ENCODE measurements at regions not wholly inside any gene's neighbourhood (a gene's known extent, or its start where the extent isn't known, plus 50 kb on each side); places are given as distances from the start of the nearest gene placed in this dataset.

- H3K18ac ChIP-seq (ENCODE audit: low read depth, low read length): no peak overlapping the region
- H2AK5ac ChIP-seq (ENCODE audit: low read depth, low read length): no peak overlapping the region
- ATAC-seq (ENCODE audit: low read depth) (no peak), DNase-seq (no peak)
- in situ Hi-C loops (cut with MboI; ENCODE audit: low sequenced_read_pairs): no loop called here
- no peaks in the 10 kb centered on the region for H4K20me1 ChIP-seq (ENCODE audit: insufficient read depth, low read length)
- no peak overlapping the region for H4K5ac ChIP-seq (ENCODE audit: low read depth, low read length)
- TF ChIP-seq MAZ (IDR thresholded peaks at IDR 0.05; ENCODE audit: borderline replicate concordance, low read depth, low read length) (no peak), ELK1 (IDR thresholded peaks at IDR 0.05; ENCODE audit: borderline replicate concordance, low read depth, low read length) (no peak), USF2 (IDR thresholded peaks at IDR 0.05; ENCODE audit: low read depth, low read length) (no peak), RCOR1 (IDR thresholded peaks at IDR 0.05; ENCODE audit: insufficient replicate concordance, low read length) (no peak), RFX5 (IDR thresholded peaks at IDR 0.05; ENCODE audit: low read depth, low read length) (no peak), NFE2L2 (IDR thresholded peaks at IDR 0.05; ENCODE audit: low read depth, low read length) (no peak), SMC3 (IDR thresholded peaks at IDR 0.05; ENCODE audit: low read depth, low read length) (no peak), RAD21 (IDR thresholded peaks at IDR 0.05; ENCODE audit: low read length) (no peak), MXI1 (IDR thresholded peaks at IDR 0.05; ENCODE audit: borderline replicate concordance, low read depth, low read length) (no peak), POLR2A (IDR thresholded peaks at IDR 0.05; ENCODE audit: low read depth, low read length) (no peak), MAFK (IDR thresholded peaks at IDR 0.05; ENCODE audit: low read depth, low read length) (no peak), BHLHE40 (IDR thresholded peaks at IDR 0.05; ENCODE audit: low read depth, low read length) (no peak)
- ChIA-PET POLR2A (ENCODE audit: unreplicated experiment) (no interaction called here), CTCF (interaction anchor here (1.7 kb wide), 1 partner anchor 15 kb away, joined by 7 read pairs; no protein-coding TSS in a partner anchor)
- H3K36me3 ChIP-seq (ENCODE audit: control insufficient read depth, insufficient read depth, low read length): no peaks in the 10 kb centered on the region
- H3K4me2 ChIP-seq (ENCODE audit: low read depth, low read length): no peak overlapping the region
- no peaks in the 10 kb centered on the region for H3K9me1 ChIP-seq (ENCODE audit: insufficient read depth, low read length)
- H4K8ac ChIP-seq (ENCODE audit: low read depth in 2 of 2, low read length in 2 of 2): no peak overlapping the region
- H3K56ac ChIP-seq (ENCODE audit: extremely low read depth, insufficient read depth, low read length): no peak overlapping the region
- H2BK5ac ChIP-seq (ENCODE audit: low read depth, low read length, poor library complexity, severe bottlenecking): no peak overlapping the region
- H3K4me1 ChIP-seq (ENCODE audit: control insufficient read depth, insufficient read depth, low read length): peaks cover 3% of the 10 kb centered on the region
- no peaks in the 10 kb centered on the region for H3K79me1 ChIP-seq (ENCODE audit: low read depth in 1 of 2, low read length in 2 of 2)
- no peak overlapping the region for H3K4me3 ChIP-seq (ENCODE audit: insufficient read depth, low read depth, low read length)
- H3K9me3 ChIP-seq (ENCODE audit: control insufficient read depth, insufficient read depth, low read length): no peaks in the 10 kb centered on the region
- H2AK9ac ChIP-seq (replicated peaks; ENCODE audit: low read depth, low read length, poor library complexity): no peak overlapping the region
- dilution Hi-C loops (cut with HindIII; ENCODE audit: low sequenced_read_pairs, unreplicated experiment): no loop called here
- no peak overlapping the region for H3K14ac ChIP-seq (replicated peaks; ENCODE audit: low read depth, low read length)
- intact Hi-C loops (cut with micrococcal nuclease): no loop called here
- H2AFZ ChIP-seq (replicated peaks; ENCODE audit: low read length, poor library complexity): no peak overlapping the region
- no peaks in the 10 kb centered on the region for H3K27me3 ChIP-seq (ENCODE audit: control insufficient read depth, insufficient read depth, low read length)
- H4K91ac ChIP-seq (ENCODE audit: insufficient read depth, low read depth, low read length): no peak overlapping the region
- H3K4ac ChIP-seq (ENCODE audit: low read depth, low read length): no peak overlapping the region
- H3K23ac ChIP-seq (ENCODE audit: low read depth, low read length): no peak overlapping the region
- 0 out of 2 replicates have a peak overlapping the region, but pooled peaks have one; percentile 3 for H2BK20ac ChIP-seq (ENCODE audit: low read depth, low read length)
- H3K27ac ChIP-seq (ENCODE audit: insufficient read depth, low read length): no peak overlapping the region
- no TSS peak for BruUV-seq (replicated peaks)
- H3K9ac ChIP-seq (ENCODE audit: low read depth, low read length): no peak overlapping the region
- peak overlapping the region; percentile 5; the same call in 1 of the 2 replicates for H2BK120ac ChIP-seq (ENCODE audit: low read depth, low read length)
- no peak overlapping the region for H2BK15ac ChIP-seq (ENCODE audit: low read depth, low read length)
These were observed 274.2 kb downstream of the CASP12 start for GRCh38 chr11:104624021-104624420.

All from IMR-90 (cell line).